ENCODE measurements at regions not wholly inside any gene's neighbourhood (a gene's known extent, or its start where the extent isn't known, plus 50 kb on each side); places are given as distances from the start of the nearest gene placed in this dataset.

DNA sequence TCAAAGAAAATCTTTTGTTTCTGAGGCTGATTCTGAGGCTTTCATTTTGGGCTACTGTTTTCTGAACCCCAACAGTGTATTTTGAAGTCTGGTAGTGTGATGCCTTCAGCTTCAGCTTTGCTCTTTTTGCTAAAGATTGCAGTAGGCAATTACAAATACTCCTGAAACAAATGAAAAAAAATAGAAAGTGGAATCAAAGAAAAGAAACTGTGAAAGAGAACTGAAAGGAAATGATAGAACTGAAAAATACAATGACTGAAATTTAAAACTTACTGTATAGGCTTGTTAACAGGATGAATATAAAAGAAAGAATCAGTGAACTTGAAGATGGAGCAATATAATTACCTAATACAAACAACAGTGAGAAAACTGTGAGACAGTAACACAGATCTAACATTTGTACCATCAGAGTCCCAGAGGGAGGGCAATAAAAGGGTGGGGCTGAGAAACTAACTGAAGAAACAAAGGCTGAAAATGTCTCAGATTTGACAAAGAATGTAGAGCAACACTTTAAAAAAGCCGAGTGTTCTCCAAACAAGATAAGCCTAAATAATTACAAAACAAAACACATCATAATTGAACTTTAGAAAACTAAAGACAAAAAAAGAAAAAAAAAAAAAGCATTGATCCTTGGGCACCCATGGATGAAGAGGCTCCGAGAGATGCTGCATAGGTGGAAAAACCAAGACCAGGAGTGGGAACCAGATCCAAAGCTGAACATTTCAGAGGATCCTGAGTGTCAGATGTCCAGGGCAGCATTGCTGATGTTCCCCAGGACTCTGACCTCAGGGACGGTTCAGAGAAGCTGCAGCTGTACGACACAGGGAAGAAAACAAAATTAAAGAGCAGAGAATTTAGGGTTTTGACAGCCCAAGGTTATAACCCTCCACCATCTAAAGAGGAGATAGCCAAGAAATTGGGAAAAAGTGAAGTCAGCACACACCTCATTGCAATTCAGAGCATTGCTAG lies 223.2 kb upstream of the IGFBP3 start:
- DNase-seq (ENCODE audit: low spot score): no peak
- Mint-ChIP-seq H3K36me3 (ENCODE audit: low read depth) (no peaks in the 10 kb centered on the region), H3K4me3 (ENCODE audit: low read depth) (no peak overlapping the region), H3K9me3 (peaks cover 4% of the 10 kb centered on the region), H3K27me3 (ENCODE audit: low read depth) (no peaks in the 10 kb centered on the region), H3K4me1 (ENCODE audit: low read depth) (no peaks in the 10 kb centered on the region), H3K27ac (no peak overlapping the region)
- intact Hi-C loops (cut with micrococcal nuclease): no loop called here

DNA sequence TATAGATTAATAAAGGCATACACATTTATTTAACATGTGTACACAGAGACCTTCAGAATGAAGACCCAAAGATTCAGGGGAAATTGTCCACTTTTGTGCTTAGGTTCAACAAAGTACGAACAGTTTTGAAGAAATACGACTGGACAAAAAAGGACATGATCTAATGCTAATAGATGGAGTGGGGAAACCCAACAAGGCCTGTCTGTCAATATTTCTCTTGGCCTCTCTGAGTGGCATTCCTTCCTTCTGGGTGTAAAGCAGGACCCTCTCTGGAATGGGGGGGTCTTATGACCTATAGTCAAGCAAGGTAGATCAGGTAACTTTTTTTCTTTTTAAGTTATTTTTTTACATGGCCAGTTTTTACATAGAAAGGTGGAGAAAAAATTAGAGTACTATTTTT lies 222.3 kb upstream of the IGFBP3 start:
- Mint-ChIP-seq H3K4me3 (ENCODE audit: low read depth) (no peak overlapping the region), H3K27me3 (ENCODE audit: low read depth) (no peaks in the 10 kb centered on the region), H3K9me3 (peaks cover 4% of the 10 kb centered on the region), H3K36me3 (ENCODE audit: low read depth) (no peaks in the 10 kb centered on the region), H3K4me1 (ENCODE audit: low read depth) (no peaks in the 10 kb centered on the region), H3K27ac (no peak overlapping the region)
- no peak for DNase-seq (ENCODE audit: low spot score)
- intact Hi-C loops (cut with micrococcal nuclease): no loop called here

DNA sequence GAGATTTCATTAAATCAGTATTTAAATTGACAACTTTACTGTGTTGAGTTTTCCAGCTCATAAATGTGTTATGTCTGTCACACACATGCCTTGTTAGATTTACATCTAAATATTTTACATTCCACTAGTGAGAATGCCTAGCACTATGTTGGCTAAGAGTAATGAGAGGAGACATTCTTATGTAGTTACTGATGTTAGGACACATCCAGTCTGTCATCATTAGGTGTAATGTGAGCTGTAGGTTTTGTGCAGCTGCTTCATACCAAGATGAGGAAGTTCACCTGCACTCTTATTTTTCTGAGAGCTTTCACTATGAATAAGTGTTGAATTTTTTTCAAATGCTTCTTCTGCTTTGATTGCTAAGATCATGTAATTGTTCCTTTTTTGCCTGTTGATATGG lies 218.0 kb upstream of the IGFBP3 start:
- DNase-seq (ENCODE audit: low spot score): no peak
- intact Hi-C loops (cut with micrococcal nuclease): no loop called here

DNA sequence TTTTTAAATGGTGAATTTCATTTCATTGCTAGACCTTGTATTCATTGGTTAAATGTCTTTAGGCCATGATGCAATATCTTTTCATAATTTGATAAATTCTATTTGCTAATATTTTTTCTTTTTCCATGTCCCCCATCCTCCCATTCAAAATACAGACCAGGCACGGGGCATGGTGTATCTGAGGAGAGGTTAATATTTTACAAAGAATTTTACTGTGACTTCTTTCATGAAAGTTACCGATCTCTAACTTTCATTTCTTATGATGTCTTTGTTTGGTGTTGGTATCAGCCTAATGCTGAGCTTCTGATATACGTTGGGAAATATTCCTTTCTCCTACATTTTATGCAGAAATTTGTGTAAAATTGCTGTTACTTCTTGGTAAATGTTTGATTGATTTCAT lies 216.7 kb upstream of the IGFBP3 start:
- intact Hi-C loops (cut with micrococcal nuclease): no loop called here
- DNase-seq (ENCODE audit: low spot score): no peak
- H3K4me1 Mint-ChIP-seq (ENCODE audit: low read depth): no peaks in the 10 kb centered on the region
- H3K9me3 Mint-ChIP-seq: no peaks in the 10 kb centered on the region
- no peaks in the 10 kb centered on the region for H3K27me3 Mint-ChIP-seq (ENCODE audit: low read depth)
- no peak overlapping the region for H3K27ac Mint-ChIP-seq
- no peak overlapping the region for H3K4me3 Mint-ChIP-seq (ENCODE audit: low read depth)
- no peaks in the 10 kb centered on the region for H3K36me3 Mint-ChIP-seq (ENCODE audit: low read depth)

More for the DNA sequence above, 218.0 kb upstream of the IGFBP3 start:
- Mint-ChIP-seq H3K27me3 (ENCODE audit: low read depth) (no peaks in the 10 kb centered on the region), H3K36me3 (ENCODE audit: low read depth) (no peaks in the 10 kb centered on the region), H3K27ac (no peak overlapping the region), H3K4me3 (ENCODE audit: low read depth) (no peak overlapping the region), H3K9me3 (peaks cover 4% of the 10 kb centered on the region), H3K4me1 (ENCODE audit: low read depth) (no peaks in the 10 kb centered on the region)

DNA sequence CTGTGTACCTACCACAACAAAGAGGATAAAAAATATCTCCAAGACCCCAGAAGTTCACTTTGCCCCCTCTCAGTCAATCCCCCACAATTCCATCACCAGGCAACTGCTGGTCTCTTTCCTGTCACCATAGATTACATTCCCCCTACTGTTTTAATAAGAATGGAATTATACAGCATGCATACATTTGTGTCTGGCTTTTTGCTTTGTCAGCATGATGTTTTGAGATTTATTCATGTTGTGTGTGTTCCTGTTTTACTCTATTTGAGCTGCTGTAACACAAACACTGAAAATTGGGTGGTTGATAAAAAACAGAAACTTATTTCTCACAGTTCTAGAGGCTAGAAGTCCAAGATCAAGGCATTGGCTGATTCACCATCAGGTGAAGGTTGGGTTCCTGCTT lies 214.5 kb upstream of the IGFBP3 start:
- H3K4me3 Mint-ChIP-seq (ENCODE audit: low read depth): no peak overlapping the region
- no peak overlapping the region for H3K27ac Mint-ChIP-seq
- H3K4me1 Mint-ChIP-seq (ENCODE audit: low read depth): no peaks in the 10 kb centered on the region
- no peaks in the 10 kb centered on the region for H3K9me3 Mint-ChIP-seq
- H3K27me3 Mint-ChIP-seq (ENCODE audit: low read depth): no peaks in the 10 kb centered on the region
- H3K36me3 Mint-ChIP-seq (ENCODE audit: low read depth): no peaks in the 10 kb centered on the region
- intact Hi-C loops (cut with micrococcal nuclease): no loop called here
- DNase-seq (ENCODE audit: low spot score): no peak

DNA sequence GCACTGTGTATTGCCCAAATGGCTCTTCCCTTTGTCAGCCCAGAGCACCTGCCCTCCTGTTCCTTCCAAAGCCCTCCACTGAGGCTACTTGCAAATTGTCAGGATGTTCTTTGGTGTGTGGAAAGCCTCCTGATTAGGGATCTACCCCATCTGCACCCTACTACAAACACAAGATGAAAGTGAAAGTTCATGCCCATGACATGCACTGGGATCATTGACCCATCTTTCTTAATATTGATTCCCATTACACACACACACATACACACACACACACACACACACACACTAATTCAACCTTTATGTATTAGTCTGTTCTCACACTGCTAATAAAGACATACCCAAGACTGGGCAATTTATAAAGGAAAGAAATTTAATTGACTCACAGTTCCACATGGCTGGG lies 213.7 kb upstream of the IGFBP3 start:
- intact Hi-C loops (cut with micrococcal nuclease): no loop called here
- H3K9me3 Mint-ChIP-seq: no peaks in the 10 kb centered on the region
- no peaks in the 10 kb centered on the region for H3K36me3 Mint-ChIP-seq (ENCODE audit: low read depth)
- DNase-seq (ENCODE audit: low spot score): no peak
- H3K4me3 Mint-ChIP-seq (ENCODE audit: low read depth): no peak overlapping the region
- H3K4me1 Mint-ChIP-seq (ENCODE audit: low read depth): no peaks in the 10 kb centered on the region
- H3K27ac Mint-ChIP-seq: no peak overlapping the region
- H3K27me3 Mint-ChIP-seq (ENCODE audit: low read depth): no peaks in the 10 kb centered on the region

DNA sequence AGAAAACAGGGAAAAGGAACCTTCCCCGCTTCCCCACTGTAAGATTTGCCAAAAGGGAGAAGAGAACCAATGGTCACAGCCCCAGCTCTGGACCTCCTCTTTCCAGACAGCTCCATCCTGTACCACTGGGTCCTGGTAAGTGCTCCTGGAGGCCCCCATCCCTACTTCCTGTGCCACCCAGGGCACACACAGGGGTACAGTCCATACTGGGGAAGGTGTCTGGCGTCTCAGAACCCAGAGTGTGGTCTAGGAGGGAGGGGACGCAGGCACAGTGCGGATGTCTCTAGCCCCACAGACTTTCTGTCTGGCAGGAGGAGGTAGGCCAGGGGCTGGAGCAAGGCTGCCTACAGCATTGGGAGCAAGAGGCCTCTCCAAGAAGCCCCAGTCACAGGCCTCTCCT lies 213.3 kb upstream of the IGFBP3 start:
- intact Hi-C loops (cut with micrococcal nuclease): no loop called here
- no peak overlapping the region for H3K4me3 Mint-ChIP-seq (ENCODE audit: low read depth)
- H3K27ac Mint-ChIP-seq: no peak overlapping the region
- DNase-seq (ENCODE audit: low spot score): no peak
- no peaks in the 10 kb centered on the region for H3K9me3 Mint-ChIP-seq
- H3K36me3 Mint-ChIP-seq (ENCODE audit: low read depth): no peaks in the 10 kb centered on the region
- H3K27me3 Mint-ChIP-seq (ENCODE audit: low read depth): no peaks in the 10 kb centered on the region
- H3K4me1 Mint-ChIP-seq (ENCODE audit: low read depth): no peaks in the 10 kb centered on the region

DNA sequence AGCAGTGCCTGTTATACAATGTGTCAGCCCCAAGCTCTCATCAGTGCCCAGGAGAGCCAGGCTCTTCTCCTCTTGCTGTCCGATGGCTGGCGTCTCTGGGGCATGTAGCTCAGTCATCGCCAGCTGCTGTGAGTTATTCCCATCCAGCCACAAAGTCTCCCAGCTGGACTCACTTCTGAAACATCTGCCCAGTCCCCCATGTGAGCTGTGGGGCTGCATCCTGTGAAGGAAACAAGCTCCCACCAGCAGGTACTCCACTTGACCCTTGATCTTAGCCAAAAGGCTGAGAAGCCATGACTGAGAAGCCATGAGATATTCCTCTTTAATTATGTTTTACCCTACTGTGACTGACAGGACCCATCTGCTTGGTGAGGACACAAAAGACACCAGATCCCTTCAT lies 212.7 kb upstream of the IGFBP3 start:
- Mint-ChIP-seq H3K9me3 (no peaks in the 10 kb centered on the region), H3K4me3 (ENCODE audit: low read depth) (no peak overlapping the region), H3K4me1 (ENCODE audit: low read depth) (no peaks in the 10 kb centered on the region), H3K27me3 (ENCODE audit: low read depth) (no peaks in the 10 kb centered on the region), H3K36me3 (ENCODE audit: low read depth) (no peaks in the 10 kb centered on the region), H3K27ac (no peak overlapping the region)
- intact Hi-C loops (cut with micrococcal nuclease): no loop called here
- DNase-seq (ENCODE audit: low spot score): no peak

DNA sequence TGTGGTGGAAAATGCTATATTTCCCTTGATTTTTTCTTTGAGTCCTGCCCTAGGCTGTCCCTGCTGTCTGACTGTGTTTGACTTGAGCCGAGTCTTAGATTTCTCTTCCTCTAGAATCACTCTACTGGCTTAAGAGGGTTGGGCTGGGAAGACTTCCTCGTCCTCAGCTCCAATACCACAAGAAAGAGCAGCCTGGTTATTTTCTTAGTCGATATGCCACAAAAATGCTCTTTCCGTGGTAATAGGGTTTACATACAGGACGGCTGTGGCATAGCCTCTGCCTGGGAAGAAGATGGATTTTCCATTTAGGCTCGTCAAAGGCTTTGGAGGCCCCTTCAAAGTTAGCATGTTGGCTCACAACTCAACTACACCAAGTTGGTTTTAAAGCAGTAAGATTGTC lies 212.0 kb upstream of the IGFBP3 start:
- intact Hi-C loops (cut with micrococcal nuclease): no loop called here
- no peak overlapping the region for H3K4me3 Mint-ChIP-seq (ENCODE audit: low read depth)
- no peaks in the 10 kb centered on the region for H3K9me3 Mint-ChIP-seq
- H3K27ac Mint-ChIP-seq: no peak overlapping the region
- no peaks in the 10 kb centered on the region for H3K4me1 Mint-ChIP-seq (ENCODE audit: low read depth)
- no peaks in the 10 kb centered on the region for H3K36me3 Mint-ChIP-seq (ENCODE audit: low read depth)
- no peak for DNase-seq (ENCODE audit: low spot score)
- no peaks in the 10 kb centered on the region for H3K27me3 Mint-ChIP-seq (ENCODE audit: low read depth)

DNA sequence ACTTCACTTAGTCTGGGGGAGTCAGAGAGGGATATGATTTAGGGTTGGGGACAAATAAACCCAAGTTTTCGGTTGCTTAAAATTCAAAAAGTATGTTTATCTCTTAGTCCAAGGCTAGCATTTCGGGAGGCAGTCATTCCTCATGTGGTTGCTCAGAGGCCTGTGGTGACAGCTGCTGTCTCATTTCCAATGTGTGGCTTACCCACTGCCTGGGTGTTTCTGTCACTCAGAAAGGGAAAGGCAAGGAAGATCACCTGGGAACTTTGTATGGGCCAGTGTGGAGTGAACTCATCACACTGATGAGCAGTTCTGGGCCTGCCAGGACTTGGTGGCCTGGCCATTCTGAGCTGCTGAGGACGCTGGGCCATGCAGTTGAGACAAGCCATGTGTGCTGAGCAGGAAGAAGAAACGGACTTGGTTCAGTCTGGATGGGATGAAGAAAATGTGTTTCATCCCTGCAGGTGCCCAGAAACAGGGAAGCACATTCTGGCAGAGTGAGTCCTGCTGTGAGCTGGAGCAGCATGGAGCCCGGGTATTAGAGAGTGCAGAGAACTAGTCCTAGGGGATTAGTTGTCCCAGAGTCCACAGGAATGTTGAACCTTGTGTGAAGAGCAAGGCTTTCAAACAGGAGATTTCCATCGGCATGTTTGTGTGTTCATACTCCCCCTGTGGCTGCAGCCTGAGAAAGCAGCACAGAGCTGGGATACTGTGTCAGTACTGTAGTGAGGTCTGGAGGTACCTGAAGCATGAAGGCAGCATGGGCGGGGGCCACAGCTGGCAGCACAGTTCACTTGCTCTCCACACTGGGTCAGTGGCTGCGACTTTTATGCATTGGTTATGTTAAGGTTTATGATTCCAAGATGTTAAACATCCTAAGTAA lies 211.1 kb upstream of the IGFBP3 start:
- Mint-ChIP-seq H3K27ac (no peak overlapping the region), H3K36me3 (ENCODE audit: low read depth) (no peaks in the 10 kb centered on the region), H3K4me3 (ENCODE audit: low read depth) (no peak overlapping the region), H3K4me1 (ENCODE audit: low read depth) (no peaks in the 10 kb centered on the region), H3K9me3 (no peaks in the 10 kb centered on the region), H3K27me3 (ENCODE audit: low read depth) (no peaks in the 10 kb centered on the region)
- intact Hi-C loops (cut with micrococcal nuclease): no loop called here
- no peak for DNase-seq (ENCODE audit: low spot score)

DNA sequence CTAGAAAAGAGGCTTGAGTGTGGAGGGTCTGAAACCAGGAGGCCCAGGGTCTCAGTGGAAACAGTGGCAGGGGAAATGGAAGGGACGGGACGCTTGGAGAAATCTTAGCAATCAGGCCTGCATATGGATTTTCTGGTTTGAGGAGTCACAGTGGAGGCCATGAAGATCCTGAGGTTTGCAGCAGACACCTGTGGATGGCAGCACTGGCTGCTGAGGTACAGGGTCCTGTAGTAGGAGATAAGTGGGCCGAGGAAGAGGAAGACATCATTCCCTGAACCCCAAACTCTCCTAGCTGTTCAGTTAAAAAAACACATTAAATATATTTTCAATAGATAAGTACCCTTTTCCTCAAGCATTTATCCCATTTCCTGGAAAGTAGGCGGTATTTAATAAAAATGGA lies 208.8 kb upstream of the IGFBP3 start:
- intact Hi-C loops (cut with micrococcal nuclease): no loop called here
- Mint-ChIP-seq H3K4me3 (ENCODE audit: low read depth) (no peak overlapping the region), H3K9me3 (no peaks in the 10 kb centered on the region), H3K27me3 (ENCODE audit: low read depth) (no peaks in the 10 kb centered on the region), H3K27ac (no peak overlapping the region), H3K36me3 (ENCODE audit: low read depth) (no peaks in the 10 kb centered on the region), H3K4me1 (ENCODE audit: low read depth) (no peaks in the 10 kb centered on the region)
- no peak for DNase-seq (ENCODE audit: low spot score)

DNA sequence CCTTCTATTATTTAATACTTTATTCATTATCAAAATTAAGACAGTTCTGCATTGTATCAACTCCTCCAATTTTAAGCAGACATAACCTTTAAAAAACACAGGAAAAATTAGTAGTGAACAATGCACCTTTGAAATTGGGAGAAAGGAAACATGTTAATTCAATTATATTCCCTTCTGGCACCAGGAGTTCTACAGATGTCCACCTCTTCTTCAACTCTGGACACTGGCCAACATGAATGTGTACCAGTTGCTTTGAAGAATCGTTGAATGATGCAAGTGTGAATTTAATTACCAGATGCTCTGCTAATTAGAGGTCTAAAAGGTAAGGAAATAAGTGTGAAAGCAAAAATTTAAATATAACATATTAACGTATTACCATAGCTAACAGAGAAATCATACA lies 206.7 kb upstream of the IGFBP3 start:
- Mint-ChIP-seq H3K27ac (no peak overlapping the region), H3K4me1 (ENCODE audit: low read depth) (no peaks in the 10 kb centered on the region), H3K27me3 (ENCODE audit: low read depth) (no peaks in the 10 kb centered on the region), H3K4me3 (ENCODE audit: low read depth) (no peak overlapping the region), H3K36me3 (ENCODE audit: low read depth) (no peaks in the 10 kb centered on the region), H3K9me3 (no peaks in the 10 kb centered on the region)
- DNase-seq (ENCODE audit: low spot score): no peak
- intact Hi-C loops (cut with micrococcal nuclease): no loop called here

DNA sequence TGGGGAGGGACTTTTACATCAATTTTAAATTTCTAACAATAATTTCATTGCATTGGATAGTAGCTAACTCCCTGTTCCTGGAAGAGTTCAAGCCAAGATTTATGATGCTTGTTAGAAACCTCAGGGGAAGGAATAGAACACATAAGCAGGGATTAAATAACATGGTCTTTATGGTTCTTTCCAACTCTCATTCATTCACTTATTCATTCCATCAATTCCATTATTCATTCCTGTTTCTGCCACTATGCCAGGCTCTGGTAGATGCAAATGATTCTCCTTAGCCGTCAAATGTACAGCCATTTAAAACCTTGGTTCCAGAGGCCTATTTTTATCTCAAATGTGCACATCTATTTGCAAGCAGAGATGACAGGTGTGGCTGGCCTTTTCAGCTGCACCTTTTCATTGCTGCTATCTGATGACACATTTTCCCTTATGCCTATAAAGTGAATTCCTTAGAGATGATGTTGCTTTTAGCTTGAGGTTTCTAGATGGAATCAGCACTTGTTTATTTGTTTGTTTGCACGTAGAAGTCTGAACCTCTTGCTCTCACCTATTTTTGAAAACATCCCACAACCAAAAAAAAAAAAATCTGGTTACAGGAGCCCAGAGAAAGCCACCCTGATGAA lies 205.7 kb upstream of the IGFBP3 start:
- H3K36me3 Mint-ChIP-seq (ENCODE audit: low read depth): no peaks in the 10 kb centered on the region
- H3K27me3 Mint-ChIP-seq (ENCODE audit: low read depth): no peaks in the 10 kb centered on the region
- H3K27ac Mint-ChIP-seq: no peak overlapping the region
- no peaks in the 10 kb centered on the region for H3K4me1 Mint-ChIP-seq (ENCODE audit: low read depth)
- no peak for DNase-seq (ENCODE audit: low spot score)
- H3K9me3 Mint-ChIP-seq: no peaks in the 10 kb centered on the region
- intact Hi-C loops (cut with micrococcal nuclease): no loop called here
- H3K4me3 Mint-ChIP-seq (ENCODE audit: low read depth): no peak overlapping the region
